ENCODE measurements at regions not wholly inside any gene's neighbourhood (a gene's known extent, or its start where the extent isn't known, plus 50 kb on each side); places are given as distances from the start of the nearest gene placed in this dataset.

DNA sequence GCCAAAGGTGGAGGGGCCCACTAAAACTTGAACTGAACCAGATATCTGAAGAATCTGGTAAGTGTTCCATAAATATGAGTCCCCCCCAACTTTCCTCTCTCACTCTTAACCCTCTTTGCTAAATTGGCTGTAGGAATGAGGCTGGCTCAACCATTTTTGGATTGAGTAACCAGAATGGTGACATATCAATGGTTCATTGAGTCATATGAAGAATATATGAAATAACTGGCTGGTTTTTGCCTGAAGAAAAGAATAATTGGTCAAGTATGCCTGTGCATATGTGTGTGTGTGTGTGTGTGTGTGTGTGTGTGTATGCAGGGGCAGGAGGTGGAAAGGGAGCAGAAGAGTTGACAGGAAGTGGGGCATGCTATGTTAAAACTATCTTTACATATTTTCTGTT lies 472.9 kb upstream of the THBS1 start:
- H3K4me3 ChIP-seq (ENCODE audit: low read length): no peak overlapping the region
- no peaks in the 10 kb centered on the region for H3K4me1 ChIP-seq (ENCODE audit: control insufficient read depth, insufficient read depth, low read length)

DNA sequence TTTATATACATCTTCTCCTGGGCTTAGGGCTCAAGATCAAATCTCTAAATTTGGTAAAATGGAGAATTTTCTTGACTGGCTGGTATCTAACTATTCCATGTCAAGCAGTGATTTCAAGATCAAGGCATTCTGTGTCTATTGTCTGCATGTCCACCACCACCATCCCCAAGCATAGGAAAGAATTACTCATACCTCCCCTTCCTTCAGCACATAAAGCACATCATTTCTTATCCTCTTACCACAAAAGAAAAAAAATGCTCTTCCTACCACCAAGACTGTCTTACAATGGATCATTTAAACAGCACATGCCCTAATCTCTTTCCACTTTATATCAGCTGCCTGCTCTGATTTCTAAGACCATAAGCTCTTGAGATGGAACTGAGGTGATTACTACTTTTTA lies 470.5 kb upstream of the THBS1 start:
- Histone ChIP-seq H3K4me1 (ENCODE audit: control insufficient read depth, insufficient read depth, low read length) (no peaks in the 10 kb centered on the region), H3K4me3 (ENCODE audit: low read length) (no peak overlapping the region), H3K36me3 (ENCODE audit: control insufficient read depth, insufficient read depth, low read length) (no peaks in the 10 kb centered on the region), H3K27me3 (ENCODE audit: control insufficient read depth, insufficient read depth, low read length) (no peaks in the 10 kb centered on the region), H3K9ac (ENCODE audit: low read length) (no peak overlapping the region), H3K9me3 (ENCODE audit: control insufficient read depth, low read length) (no peaks in the 10 kb centered on the region)

More for the DNA sequence above, 472.9 kb upstream of the THBS1 start:
- no peaks in the 10 kb centered on the region for H3K27me3 ChIP-seq (ENCODE audit: control insufficient read depth, insufficient read depth, low read length)
- H3K9ac ChIP-seq (ENCODE audit: low read length): no peak overlapping the region
- H3K36me3 ChIP-seq (ENCODE audit: control insufficient read depth, insufficient read depth, low read length): no peaks in the 10 kb centered on the region
- H3K9me3 ChIP-seq (ENCODE audit: control insufficient read depth, low read length): no peaks in the 10 kb centered on the region

GRCh38 chr15:39110746-39111145 lies 470.1 kb upstream of the THBS1 start:
- Histone ChIP-seq H3K9ac (ENCODE audit: low read length) (no peak overlapping the region), H3K4me3 (ENCODE audit: low read length) (no peak overlapping the region), H3K9me3 (ENCODE audit: control insufficient read depth, low read length) (no peaks in the 10 kb centered on the region), H3K36me3 (ENCODE audit: control insufficient read depth, insufficient read depth, low read length) (no peaks in the 10 kb centered on the region), H3K4me1 (ENCODE audit: control insufficient read depth, insufficient read depth, low read length) (no peaks in the 10 kb centered on the region), H3K27me3 (ENCODE audit: control insufficient read depth, insufficient read depth, low read length) (no peaks in the 10 kb centered on the region)

DNA sequence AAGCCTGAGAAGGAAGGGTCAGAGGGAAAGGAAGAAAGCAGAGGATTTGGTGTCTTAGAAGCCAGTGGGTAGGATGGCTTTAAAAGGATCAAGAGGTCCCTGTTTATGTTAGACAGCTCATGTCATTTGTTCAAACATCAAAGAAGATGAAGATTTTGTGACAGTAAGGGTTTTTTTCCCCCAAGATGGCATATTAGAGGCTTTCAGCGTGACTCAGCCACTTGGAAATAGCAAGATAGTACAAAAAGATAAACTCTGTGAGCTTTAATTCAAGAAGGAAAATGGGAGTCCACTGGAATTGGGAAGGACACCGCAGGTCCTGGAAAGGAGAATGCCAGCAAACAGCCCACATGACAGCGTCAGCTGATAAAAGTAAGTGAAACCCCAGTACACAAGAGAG lies 467.1 kb upstream of the THBS1 start:
- Histone ChIP-seq H3K4me3 (ENCODE audit: low read length) (no peak overlapping the region), H3K9me3 (ENCODE audit: control insufficient read depth, low read length) (no peaks in the 10 kb centered on the region), H3K9ac (ENCODE audit: low read length) (no peak overlapping the region), H3K36me3 (ENCODE audit: control insufficient read depth, insufficient read depth, low read length) (no peaks in the 10 kb centered on the region), H3K4me1 (ENCODE audit: control insufficient read depth, insufficient read depth, low read length) (no peaks in the 10 kb centered on the region), H3K27me3 (ENCODE audit: control insufficient read depth, insufficient read depth, low read length) (no peaks in the 10 kb centered on the region)

DNA sequence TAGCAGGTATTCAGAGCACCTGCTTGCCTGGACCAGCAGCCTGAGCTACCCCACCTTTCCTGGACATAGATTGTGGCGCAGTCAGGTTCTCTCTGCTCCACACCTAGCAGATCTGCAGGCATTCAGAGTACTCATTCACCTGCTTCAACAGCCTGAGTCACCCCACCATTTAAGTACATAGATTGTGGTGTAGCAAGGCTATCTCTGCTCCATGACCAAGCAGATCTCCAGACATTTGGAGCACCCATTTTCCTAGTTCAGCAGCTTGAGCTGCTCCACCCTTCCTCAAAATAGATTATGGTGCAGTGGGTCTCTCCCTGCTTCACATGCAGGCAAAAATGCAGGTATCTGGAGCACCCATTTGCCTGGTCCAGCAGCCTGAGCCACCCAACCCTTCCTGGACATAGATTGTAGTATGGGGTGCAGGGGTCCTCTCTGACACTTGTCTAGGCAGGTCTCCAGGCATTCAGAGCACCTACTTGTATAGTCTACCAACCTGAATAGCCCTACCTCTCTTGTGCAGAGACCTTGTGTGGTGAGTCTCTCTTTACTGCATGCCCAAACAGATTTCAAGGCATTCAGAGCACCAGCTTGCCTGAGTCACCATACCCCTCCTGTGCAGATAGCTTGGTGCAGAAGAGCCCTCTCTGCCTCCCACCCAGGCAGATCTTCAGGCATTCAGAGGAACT lies 466.0 kb upstream of the THBS1 start:
- Histone ChIP-seq H3K9ac (ENCODE audit: low read length) (no peak overlapping the region), H3K36me3 (ENCODE audit: control insufficient read depth, insufficient read depth, low read length) (no peaks in the 10 kb centered on the region), H3K27me3 (ENCODE audit: control insufficient read depth, insufficient read depth, low read length) (no peaks in the 10 kb centered on the region), H3K4me3 (ENCODE audit: low read length) (no peak overlapping the region), H3K9me3 (ENCODE audit: control insufficient read depth, low read length) (no peaks in the 10 kb centered on the region), H3K4me1 (ENCODE audit: control insufficient read depth, insufficient read depth, low read length) (no peaks in the 10 kb centered on the region)

DNA sequence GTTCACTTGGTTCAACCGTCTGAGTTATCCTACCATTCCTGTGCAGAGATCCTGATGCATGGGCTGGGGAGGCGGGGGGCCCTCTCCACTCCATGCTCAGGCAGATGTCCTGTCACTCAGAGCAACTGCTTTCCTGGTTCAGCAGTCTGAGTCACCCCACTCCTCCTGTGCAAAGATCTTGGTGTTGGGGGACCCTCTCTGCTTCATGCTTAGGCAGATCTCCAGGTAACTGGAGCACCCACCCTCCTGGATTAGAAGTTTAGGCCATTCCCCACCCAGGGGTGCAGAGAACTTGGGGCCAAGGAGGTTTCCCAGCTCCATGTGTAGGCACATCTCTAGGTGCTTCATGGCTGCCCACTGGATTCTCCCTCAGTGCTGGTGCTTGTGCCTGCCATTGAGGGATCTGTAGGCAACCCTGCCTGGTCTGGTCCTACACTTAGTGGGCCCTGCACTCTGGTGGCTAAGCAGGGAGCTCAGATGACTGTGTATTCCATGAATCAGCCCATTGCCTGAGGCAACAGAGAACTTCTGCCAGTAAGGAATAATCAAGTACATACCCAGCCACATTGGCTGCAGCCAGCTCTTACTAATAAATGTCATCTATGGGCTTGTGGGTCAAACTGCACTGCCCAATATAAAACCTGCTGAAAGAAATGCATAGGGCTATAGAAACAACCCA lies 465.4 kb upstream of the THBS1 start:
- Histone ChIP-seq H3K9ac (ENCODE audit: low read length) (no peak overlapping the region), H3K27me3 (ENCODE audit: control insufficient read depth, insufficient read depth, low read length) (no peaks in the 10 kb centered on the region), H3K4me3 (ENCODE audit: low read length) (no peak overlapping the region), H3K36me3 (ENCODE audit: control insufficient read depth, insufficient read depth, low read length) (no peaks in the 10 kb centered on the region), H3K4me1 (ENCODE audit: control insufficient read depth, insufficient read depth, low read length) (no peaks in the 10 kb centered on the region), H3K9me3 (ENCODE audit: control insufficient read depth, low read length) (no peaks in the 10 kb centered on the region)

DNA sequence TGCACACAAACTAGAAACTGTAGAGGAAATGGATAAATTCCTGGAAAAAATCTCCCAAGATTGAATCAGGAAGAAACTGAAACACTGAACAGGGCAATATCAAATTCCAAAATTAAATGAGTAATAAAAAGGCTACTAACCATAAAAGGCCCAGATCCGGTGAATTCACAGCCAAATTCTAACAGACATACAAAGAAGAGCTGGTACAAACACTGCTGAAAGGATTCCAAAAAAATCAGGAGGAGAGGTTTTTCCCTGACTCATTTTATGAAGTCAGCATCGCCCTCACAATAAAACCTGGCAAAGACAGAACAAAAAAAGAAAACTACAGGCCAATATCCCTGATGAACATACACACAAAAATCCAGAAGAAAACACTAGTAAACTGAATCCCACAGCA lies 462.4 kb upstream of the THBS1 start:
- H3K4me1 ChIP-seq (ENCODE audit: control insufficient read depth, insufficient read depth, low read length): no peaks in the 10 kb centered on the region
- no peak overlapping the region for H3K9ac ChIP-seq (ENCODE audit: low read length)
- H3K4me3 ChIP-seq (ENCODE audit: low read length): no peak overlapping the region
- no peaks in the 10 kb centered on the region for H3K27me3 ChIP-seq (ENCODE audit: control insufficient read depth, insufficient read depth, low read length)
- H3K9me3 ChIP-seq (ENCODE audit: control insufficient read depth, low read length): no peaks in the 10 kb centered on the region
- no peaks in the 10 kb centered on the region for H3K36me3 ChIP-seq (ENCODE audit: control insufficient read depth, insufficient read depth, low read length)

DNA sequence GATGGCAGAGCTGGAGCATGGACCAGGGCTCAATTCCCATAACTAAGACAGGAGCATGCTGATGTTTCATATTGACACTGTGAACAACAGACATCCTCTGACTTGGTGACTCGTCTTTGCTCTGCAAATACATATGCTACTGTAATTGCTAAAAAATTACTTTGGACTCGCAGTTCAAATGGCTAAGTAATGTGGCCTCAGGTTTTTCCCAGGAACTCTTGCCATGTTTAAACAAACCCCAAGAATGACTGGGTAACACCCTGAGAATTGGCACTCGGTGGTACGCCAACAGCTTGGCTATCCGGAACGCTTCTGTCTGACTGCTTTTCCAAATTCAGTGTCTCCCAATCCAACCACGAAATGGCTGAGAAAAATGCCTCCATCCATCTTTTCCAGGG lies 456.7 kb upstream of the THBS1 start:
- peaks cover 21% of the 10 kb centered on the region for H3K4me1 ChIP-seq (ENCODE audit: control insufficient read depth, insufficient read depth, low read length)
- no peaks in the 10 kb centered on the region for H3K36me3 ChIP-seq (ENCODE audit: control insufficient read depth, insufficient read depth, low read length)
- H3K4me3 ChIP-seq (ENCODE audit: low read length): no peak overlapping the region

DNA sequence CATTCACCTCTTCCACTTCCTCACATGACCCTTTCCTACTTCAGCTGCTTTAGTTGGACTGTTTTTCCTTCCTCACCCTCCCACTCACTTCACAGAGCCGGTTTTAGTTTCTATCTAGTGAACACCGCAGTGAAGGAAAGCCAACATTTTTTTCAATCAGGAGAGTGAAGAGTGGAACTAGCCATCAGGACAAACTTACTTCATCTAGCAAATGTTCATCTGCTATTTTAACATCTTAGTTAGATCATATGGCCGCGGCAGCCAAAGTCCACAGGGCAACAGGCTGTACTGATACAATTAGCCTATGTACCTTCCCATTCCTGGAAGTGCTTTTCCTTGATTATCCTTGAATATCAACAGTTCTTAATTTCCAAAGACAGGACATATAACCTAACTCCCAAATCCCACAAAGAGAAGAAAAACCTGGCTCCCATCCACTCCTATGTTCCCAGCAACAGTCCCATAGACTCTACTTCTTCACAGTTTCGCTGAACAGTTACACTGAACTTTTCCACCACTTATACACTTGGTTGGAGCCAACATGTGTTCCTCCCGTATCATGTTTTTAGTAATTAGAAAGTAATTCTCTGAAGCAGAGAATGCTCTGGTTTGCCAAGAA lies 456.2 kb upstream of the THBS1 start:
- Histone ChIP-seq H3K36me3 (ENCODE audit: control insufficient read depth, insufficient read depth, low read length) (no peaks in the 10 kb centered on the region), H3K4me1 (ENCODE audit: control insufficient read depth, insufficient read depth, low read length) (peaks cover 22% of the 10 kb centered on the region)

More for the DNA sequence above, 456.7 kb upstream of the THBS1 start:
- Histone ChIP-seq H3K27me3 (ENCODE audit: control insufficient read depth, insufficient read depth, low read length) (no peaks in the 10 kb centered on the region), H3K9ac (ENCODE audit: low read length) (no peak overlapping the region), H3K9me3 (ENCODE audit: control insufficient read depth, low read length) (no peaks in the 10 kb centered on the region)

DNA sequence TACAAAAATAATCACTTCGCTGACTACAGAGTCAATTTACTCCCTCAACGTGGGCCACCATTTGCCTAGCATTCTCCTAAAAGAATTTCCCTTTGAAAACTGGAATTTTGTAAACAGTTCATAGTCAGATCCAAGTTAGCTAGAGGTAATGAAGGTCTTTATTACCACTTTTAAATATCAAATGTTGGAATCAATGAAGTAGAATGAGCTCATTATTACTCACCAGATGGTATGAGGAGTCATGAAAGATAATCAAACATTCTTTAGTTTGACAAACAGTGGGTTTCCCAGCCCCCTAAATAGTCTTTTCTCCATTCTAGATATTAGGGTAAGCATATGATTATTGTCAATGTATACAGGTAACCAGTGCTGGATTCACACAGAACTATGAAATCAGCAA lies 455.7 kb upstream of the THBS1 start:
- H3K4me1 ChIP-seq (ENCODE audit: control insufficient read depth, insufficient read depth, low read length): peaks cover 22% of the 10 kb centered on the region
- no peak overlapping the region for H3K9ac ChIP-seq (ENCODE audit: low read length)
- H3K4me3 ChIP-seq (ENCODE audit: low read length): no peak overlapping the region
- H3K9me3 ChIP-seq (ENCODE audit: control insufficient read depth, low read length): no peaks in the 10 kb centered on the region
- no peaks in the 10 kb centered on the region for H3K36me3 ChIP-seq (ENCODE audit: control insufficient read depth, insufficient read depth, low read length)
- H3K27me3 ChIP-seq (ENCODE audit: control insufficient read depth, insufficient read depth, low read length): no peaks in the 10 kb centered on the region

More for the DNA sequence above, 456.2 kb upstream of the THBS1 start:
- Histone ChIP-seq H3K9ac (ENCODE audit: low read length) (no peak overlapping the region), H3K27me3 (ENCODE audit: control insufficient read depth, insufficient read depth, low read length) (no peaks in the 10 kb centered on the region), H3K4me3 (ENCODE audit: low read length) (no peak overlapping the region), H3K9me3 (ENCODE audit: control insufficient read depth, low read length) (no peaks in the 10 kb centered on the region)

DNA sequence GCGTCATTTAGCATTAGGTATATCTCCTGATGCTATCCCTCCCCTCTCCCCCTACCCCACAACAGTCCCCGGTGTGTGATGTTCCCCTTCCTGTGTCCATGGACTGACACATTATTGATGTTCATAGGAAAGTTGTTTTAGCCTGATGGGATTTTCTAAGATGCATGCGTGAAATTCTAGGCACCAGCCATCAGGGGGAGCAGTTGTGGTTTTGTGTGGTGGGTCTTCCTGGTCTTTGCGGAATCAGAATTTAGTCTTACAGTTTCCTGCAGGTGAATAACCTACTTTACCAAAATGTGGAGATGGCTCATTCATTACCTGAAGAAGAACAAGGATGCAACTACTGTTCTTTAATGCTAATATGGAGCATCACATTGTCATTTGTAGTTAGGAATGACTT lies 455.0 kb upstream of the THBS1 start:
- H3K36me3 ChIP-seq (ENCODE audit: control insufficient read depth, insufficient read depth, low read length): no peaks in the 10 kb centered on the region
- H3K27me3 ChIP-seq (ENCODE audit: control insufficient read depth, insufficient read depth, low read length): no peaks in the 10 kb centered on the region
- no peaks in the 10 kb centered on the region for H3K9me3 ChIP-seq (ENCODE audit: control insufficient read depth, low read length)
- no peak overlapping the region for H3K4me3 ChIP-seq (ENCODE audit: low read length)
- H3K4me1 ChIP-seq (ENCODE audit: control insufficient read depth, insufficient read depth, low read length): peaks cover 22% of the 10 kb centered on the region
- no peak overlapping the region for H3K9ac ChIP-seq (ENCODE audit: low read length)

- H3K9ac ChIP-seq (ENCODE audit: low read length): no peak overlapping the region
- no peak overlapping the region for H3K4me3 ChIP-seq (ENCODE audit: low read length)
- peaks cover 22% of the 10 kb centered on the region for H3K4me1 ChIP-seq (ENCODE audit: control insufficient read depth, insufficient read depth, low read length)
- no peaks in the 10 kb centered on the region for H3K9me3 ChIP-seq (ENCODE audit: control insufficient read depth, low read length)
- H3K27me3 ChIP-seq (ENCODE audit: control insufficient read depth, insufficient read depth, low read length): no peaks in the 10 kb centered on the region
- H3K36me3 ChIP-seq (ENCODE audit: control insufficient read depth, insufficient read depth, low read length): no peaks in the 10 kb centered on the region
Observed at GRCh38 chr15:39127151-39127790, 453.6 kb upstream of the THBS1 start.
